LNCaP clone FGC (cell line): ENCODE measurements at regions not wholly inside any gene's neighbourhood (a gene's known extent, or its start where the extent isn't known, plus 50 kb on each side); places are given as distances from the start of the nearest gene placed in this dataset.

ENCODE experiments used
- DNase-seq: peaks from one replicate; pipeline ENCODE4 v3.0.0-alpha.2; 2011; ENCODE audit warnings: low read depth
- H3K4me3 ChIP-seq: 2 replicates; pipeline ENCODE4 v1.5.1; 2011; ENCODE audit warnings: mild to moderate bottlenecking, low read depth, low read length, control low read depth
- CTCF ChIP-seq: IDR thresholded peaks from 2 replicates; pipeline ENCODE4 v1.5.1; 2012; ENCODE audit warnings: mild to moderate bottlenecking; ENCODE audit not compliant: control insufficient read depth, insufficient read depth; ENCODE audit errors: extremely low read depth

GRCh38 chr15:58332676-58333400 lies 99.0 kb upstream of the LIPC start:
- no peak for TF ChIP-seq CTCF
- DNase-seq, result peak; percentile 99
- peak overlapping the region; percentile 23 for H3K4me3 ChIP-seq

- no peak for DNase-seq
- TF ChIP-seq CTCF, result no peak
- no peak overlapping the region for H3K4me3 ChIP-seq
These were observed 97.0 kb upstream of the LIPC start for GRCh38 chr15:58334803-58335202.

- no peak for TF ChIP-seq CTCF
- no peak for DNase-seq
- no peak overlapping the region for H3K4me3 ChIP-seq
These were observed 95.6 kb upstream of the LIPC start for GRCh38 chr15:58336161-58336560.

- no peak for TF ChIP-seq CTCF
- no peak for DNase-seq
- H3K4me3 ChIP-seq, result no peak overlapping the region
These were observed 91.6 kb upstream of the LIPC start for GRCh38 chr15:58340176-58340575.

GRCh38 chr15:58342508-58342907 lies 89.3 kb upstream of the LIPC start:
- no peak for TF ChIP-seq CTCF
- DNase-seq, result no peak
- H3K4me3 ChIP-seq, result no peak overlapping the region

GRCh38 chr15:58344213-58345070 lies 87.3 kb upstream of the LIPC start:
- no peak overlapping the region for H3K4me3 ChIP-seq
- DNase-seq, result peak; percentile 56
- no peak for TF ChIP-seq CTCF
